HEK293 (cell line): ENCODE measurements at regions not wholly inside any gene's neighbourhood (a gene's known extent, or its start where the extent isn't known, plus 50 kb on each side); places are given as distances from the start of the nearest gene placed in this dataset.

Source experiments
- CTCF ChIA-PET: fragments of 350-600 bp; formaldehyde crosslinking; extraction: SDS; loops from one replicate; lab custom pipeline; 2021; ENCODE audit warnings: antibody characterized with exemption; lab: Yijun Ruan, JAX
- POLR2A ChIA-PET: fragments of 300-600 bp; formaldehyde crosslinking; extraction: SDS; loops from one replicate; lab custom pipeline; 2020; ENCODE audit warnings: antibody characterized with exemption, inconsistent platforms; lab: Yijun Ruan, JAX
- H3K27ac ChIP-seq: fragments of 200-500 bp; sonication (Bioruptor generic); 2 replicates; pipeline ENCODE4 v1.5.1; 2014; ENCODE audit warnings: low read depth, low read length, control low read depth, inconsistent platforms; ENCODE audit errors: extremely low read depth
- H3K36me3 ChIP-seq, 2 experiments: fragments of 200-500 bp in 1 of 2; sonication (Bioruptor generic) in 1 of 2; 1 replicate in 1 of 2; 2 replicates in 1 of 2; pipeline ENCODE4 v1.5.1; 2014 to 2017; ENCODE audit warnings: inconsistent platforms in 2 of 2, low read length in 2 of 2; ENCODE audit not compliant: control insufficient read depth in 2 of 2, insufficient read depth in 1 of 2
- H3K4me1 ChIP-seq: fragments of 200-500 bp; sonication (Bioruptor generic); 2 replicates; pipeline ENCODE4 v1.5.1; 2014; ENCODE audit warnings: mild to moderate bottlenecking, low read length, inconsistent platforms; ENCODE audit not compliant: control insufficient read depth, insufficient read depth
- H3K4me3 ChIP-seq: 2 replicates; pipeline ENCODE4 v1.5.1; 2011; ENCODE audit warnings: low read depth, mild to moderate bottlenecking, control low read depth, low read length, moderate library complexity
- H3K9me3 ChIP-seq: fragments of 200-500 bp; sonication (Bioruptor generic); 2 replicates; pipeline ENCODE4 v1.5.1; 2014; ENCODE audit warnings: low read depth, low read length, inconsistent platforms; ENCODE audit not compliant: control insufficient read depth, insufficient read depth
- FEZF1 ChIP-seq: fragments of 450-650 bp; formaldehyde crosslinking; IDR thresholded peaks from 2 replicates; pipeline ENCODE4 v1.5.1; 2016; ENCODE audit warnings: missing biosample characterization, missing genetic modification characterization
- HIC1 ChIP-seq: fragments of 450-650 bp; formaldehyde crosslinking; IDR thresholded peaks from 2 replicates; pipeline ENCODE4 v1.5.1; 2016; ENCODE audit warnings: missing biosample characterization, missing genetic modification characterization
- KLF17 ChIP-seq: fragments of 450-650 bp; formaldehyde crosslinking; IDR thresholded peaks from 2 replicates; pipeline ENCODE4 v1.5.1; 2016; ENCODE audit warnings: missing biosample characterization, missing genetic modification characterization
- MEIS1 ChIP-seq: sonication (generic); formaldehyde crosslinking; IDR thresholded peaks from 2 replicates; pipeline ENCODE4 v1.8.1; 2022; ENCODE audit warnings: missing genetic modification reagents, mild to moderate bottlenecking, borderline replicate concordance
- PRDM2 ChIP-seq: fragments of 450-650 bp; formaldehyde crosslinking; IDR thresholded peaks from 2 replicates; pipeline ENCODE4 v1.5.1; 2016; ENCODE audit warnings: missing biosample characterization, missing genetic modification characterization, borderline replicate concordance
- ZFP41 ChIP-seq: fragments of 450-650 bp; formaldehyde crosslinking; IDR thresholded peaks from 2 replicates; pipeline ENCODE4 v1.5.1; 2016; ENCODE audit warnings: missing biosample characterization, missing genetic modification characterization, borderline replicate concordance
- ZNF133 ChIP-seq: fragments of 450-650 bp; formaldehyde crosslinking; IDR thresholded peaks from 2 replicates; pipeline ENCODE4 v1.5.1; 2016; ENCODE audit warnings: missing biosample characterization, missing genetic modification characterization
- ZNF140 ChIP-seq: fragments of 450-650 bp; formaldehyde crosslinking; IDR thresholded peaks from 2 replicates; pipeline ENCODE4 v1.5.1; 2016; ENCODE audit warnings: missing biosample characterization, missing genetic modification characterization
- ZNF221 ChIP-seq: fragments of 450-650 bp; formaldehyde crosslinking; IDR thresholded peaks from 2 replicates; pipeline ENCODE4 v1.5.1; 2017; ENCODE audit warnings: missing biosample characterization, missing genetic modification characterization, borderline replicate concordance
- ZNF280C ChIP-seq: fragments of 450-650 bp; formaldehyde crosslinking; IDR thresholded peaks from 2 replicates; pipeline ENCODE4 v1.5.1; 2016; ENCODE audit warnings: missing biosample characterization, missing genetic modification characterization
- ZNF350 ChIP-seq: fragments of 450-650 bp; formaldehyde crosslinking; IDR thresholded peaks from 2 replicates; pipeline ENCODE4 v1.5.0; 2017; ENCODE audit warnings: missing biosample characterization, mild to moderate bottlenecking, missing genetic modification characterization
- ZNF366 ChIP-seq: fragments of 450-650 bp; formaldehyde crosslinking; conservative IDR thresholded peaks from 2 replicates; pipeline ENCODE4 v1.5.1; 2016; ENCODE audit warnings: missing biosample characterization, missing genetic modification characterization
- ZNF449 ChIP-seq: fragments of 450-650 bp; formaldehyde crosslinking; IDR thresholded peaks from 2 replicates; pipeline ENCODE4 v1.5.1; 2017; ENCODE audit warnings: missing biosample characterization, mild to moderate bottlenecking, missing genetic modification characterization, moderate library complexity
- ZNF521 ChIP-seq: fragments of 450-650 bp; formaldehyde crosslinking; IDR thresholded peaks from 2 replicates; pipeline ENCODE4 v1.5.1; 2017; ENCODE audit warnings: missing biosample characterization, mild to moderate bottlenecking, missing genetic modification characterization
- ZNF580 ChIP-seq: fragments of 450-650 bp; formaldehyde crosslinking; IDR thresholded peaks from 2 replicates; pipeline ENCODE4 v1.5.1; 2016; ENCODE audit warnings: missing biosample characterization, missing genetic modification characterization

- Histone ChIP-seq H3K4me1 (no peaks in the 10 kb centered on the region), H3K4me3 (no peak overlapping the region), H3K36me3 (no peaks in the 10 kb centered on the region), H3K9me3 (no peaks in the 10 kb centered on the region), H3K27ac (no peak overlapping the region)
- ChIA-PET POLR2A (no interaction called here), CTCF (interaction anchor here (2.6 kb wide), 1 partner anchor 10 kb away, joined by 6 read pairs; no protein-coding TSS in a partner anchor)
- TF ChIP-seq FEZF1 (no peak), ZNF449 (tag by site-specific recombination) (no peak), KLF17 (tag by site-specific recombination) (no peak), ZNF350 (tag by site-specific recombination) (no peak), MEIS1 (CRISPR knock-in tag) (no peak), ZNF521 (tag by site-specific recombination) (no peak), ZNF221 (tag by site-specific recombination) (no peak), ZFP41 (tag by site-specific recombination) (no peak), ZNF133 (no peak), PRDM2 (tag by site-specific recombination) (no peak), ZNF280C (tag by site-specific recombination) (no peak), ZNF366 (no peak), ZNF140 (tag by site-specific recombination) (no peak), HIC1 (tag by site-specific recombination) (no peak), ZNF580 (tag by site-specific recombination) (no peak)
Observed at GRCh38 chr15:58318517-58318916, 113.3 kb upstream of the LIPC start.
